ENCODE measurements at regions not wholly inside any gene's neighbourhood (a gene's known extent, or its start where the extent isn't known, plus 50 kb on each side); places are given as distances from the start of the nearest gene placed in this dataset.

GRCh38 chr9:106400170-106400569 is 462.8 kb upstream of the ZNF462 start:
- H3K27ac ChIP-seq: no peak overlapping the region
- H3K36me3 ChIP-seq (ENCODE audit: insufficient read depth in 1 of 2, low read depth in 1 of 2): no peaks in the 10 kb centered on the region
- 52 to 66% (median 59%) methylated on average over 1 of the region's 1 CpG for WGBS, 3 donors
- H3K4me3 ChIP-seq: no peak overlapping the region
- ATAC-seq: no peak
- DNase-seq: no peak
- intact Hi-C loops (cut with DNase I): no loop called here
- H3K27me3 ChIP-seq (ENCODE audit: insufficient read depth in 3 of 3, low read length in 2 of 3): no peaks in the 10 kb centered on the region
- H3K9me3 ChIP-seq: no peaks in the 10 kb centered on the region
- TF ChIP-seq CTCF (IDR thresholded peaks at IDR 0.05): no peak
- H3K4me1 ChIP-seq: no peaks in the 10 kb centered on the region

GRCh38 chr9:106400950-106401349 is 462.0 kb upstream of the ZNF462 start:
- H3K36me3 ChIP-seq (ENCODE audit: insufficient read depth in 1 of 2, low read depth in 1 of 2): no peaks in the 10 kb centered on the region
- no peaks in the 10 kb centered on the region for H3K4me1 ChIP-seq
- H3K4me3 ChIP-seq: no peak overlapping the region
- H3K9me3 ChIP-seq: no peaks in the 10 kb centered on the region
- WGBS, 3 donors: 54 to 63% (median 59%) methylated on average over 2 of the region's 2 CpGs
- TF ChIP-seq CTCF (IDR thresholded peaks at IDR 0.05): no peak
- H3K27me3 ChIP-seq (ENCODE audit: insufficient read depth in 3 of 3, low read length in 2 of 3): no peaks in the 10 kb centered on the region
- DNase-seq: no peak
- H3K27ac ChIP-seq: no peak overlapping the region
- ATAC-seq: no peak
- intact Hi-C loops (cut with DNase I): no loop called here

GRCh38 chr9:106403081-106403480 is 459.9 kb upstream of the ZNF462 start:
- H3K27ac ChIP-seq: no peak overlapping the region
- H3K27me3 ChIP-seq (ENCODE audit: insufficient read depth in 3 of 3, low read length in 2 of 3): no peaks in the 10 kb centered on the region
- H3K4me3 ChIP-seq: no peak overlapping the region
- no peak for ATAC-seq
- H3K36me3 ChIP-seq (ENCODE audit: insufficient read depth in 1 of 2, low read depth in 1 of 2): no peaks in the 10 kb centered on the region
- WGBS, 3 donors: 71 to 75% (median 74%) methylated on average over 1 of the region's 1 CpG
- no peaks in the 10 kb centered on the region for H3K4me1 ChIP-seq
- H3K9me3 ChIP-seq: no peaks in the 10 kb centered on the region
- intact Hi-C loops (cut with DNase I): no loop called here
- no peak for DNase-seq
- no peak for TF ChIP-seq CTCF (IDR thresholded peaks at IDR 0.05)

GRCh38 chr9:106404137-106404536 is 458.8 kb upstream of the ZNF462 start:
- TF ChIP-seq CTCF (IDR thresholded peaks at IDR 0.05): no peak
- Histone ChIP-seq H3K27me3 (ENCODE audit: insufficient read depth in 3 of 3, low read length in 2 of 3) (no peaks in the 10 kb centered on the region), H3K36me3 (ENCODE audit: insufficient read depth in 1 of 2, low read depth in 1 of 2) (no peaks in the 10 kb centered on the region), H3K4me1 (no peaks in the 10 kb centered on the region), H3K27ac (no peak overlapping the region), H3K4me3 (no peak overlapping the region), H3K9me3 (no peaks in the 10 kb centered on the region)
- intact Hi-C loops (cut with DNase I): no loop called here
- DNase-seq (no peak), ATAC-seq (no peak)

GRCh38 chr9:106405871-106406435 is 457.0 kb upstream of the ZNF462 start:
- no peaks in the 10 kb centered on the region for H3K4me1 ChIP-seq
- DNase-seq: no peak
- no peaks in the 10 kb centered on the region for H3K36me3 ChIP-seq (ENCODE audit: insufficient read depth in 1 of 2, low read depth in 1 of 2)
- intact Hi-C loops (cut with DNase I): no loop called here
- TF ChIP-seq CTCF (IDR thresholded peaks at IDR 0.05): no peak
- WGBS, 3 donors: 70 to 77% (median 76%) methylated on average over 2 of the region's 2 CpGs
- no peaks in the 10 kb centered on the region for H3K9me3 ChIP-seq
- H3K27ac ChIP-seq: no peak overlapping the region
- no peaks in the 10 kb centered on the region for H3K27me3 ChIP-seq (ENCODE audit: insufficient read depth in 3 of 3, low read length in 2 of 3)
- no peak overlapping the region for H3K4me3 ChIP-seq
- no peak for ATAC-seq

All from psoas muscle (tissue), 7 donors.